Fibroblast of lung (primary cell): ENCODE measurements at regions not wholly inside any gene's neighbourhood (a gene's known extent, or its start where the extent isn't known, plus 50 kb on each side); places are given as distances from the start of the nearest gene placed in this dataset.

Experiments used
- DNase-seq, 2 donors: peaks; one replicate each; pipeline versions ENCODE4 v3.0.0 to v3.0.0-alpha.2; 2010; ENCODE audit warnings: low read depth in 2 of 2
- H2AFZ ChIP-seq: 2 replicates; pipeline ENCODE4 v1.5.1; 2012; ENCODE audit warnings: low read length, control low read depth, inconsistent platforms
- H3K27ac ChIP-seq: 2 replicates; pipeline ENCODE4 v1.5.1; 2011; ENCODE audit warnings: low read length, control low read depth; ENCODE audit not compliant: insufficient read depth
- H3K27me3 ChIP-seq: 2 replicates; pipeline ENCODE4 v1.5.1; 2011; ENCODE audit warnings: mild to moderate bottlenecking, low read length; ENCODE audit not compliant: control insufficient read depth, insufficient read depth
- H3K36me3 ChIP-seq: 2 replicates; pipeline ENCODE4 v1.5.1; 2011; ENCODE audit warnings: low read length; ENCODE audit not compliant: control insufficient read depth, insufficient read depth
- H3K4me1 ChIP-seq: 2 replicates; pipeline ENCODE4 v1.5.1; 2011; ENCODE audit warnings: low read length; ENCODE audit not compliant: control insufficient read depth, insufficient read depth; ENCODE audit errors: extremely low read depth
- H3K4me2 ChIP-seq: 2 replicates; pipeline ENCODE4 v1.5.1; 2011; ENCODE audit warnings: low read length, control low read depth; ENCODE audit not compliant: insufficient read depth; ENCODE audit errors: extremely low read depth
- H3K4me3 ChIP-seq, 4 experiments: fragments of 200-600 bp in 1 of 4; sonication (generic) in 1 of 4; replicated peaks in 1 of 4; 2 replicates each; pipeline ENCODE4 v1.5.1; 2011 to 2016; ENCODE audit warnings: low read length in 4 of 4, low read depth in 3 of 4, mild to moderate bottlenecking in 3 of 4, control low read depth in 2 of 4, inconsistent platforms in 1 of 4, mixed read lengths in 1 of 4; ENCODE audit not compliant: insufficient read depth in 1 of 4; ENCODE audit errors: control extremely low read depth in 1 of 4
- H3K79me2 ChIP-seq: 2 replicates; pipeline ENCODE4 v1.5.1; 2012; ENCODE audit warnings: mild to moderate bottlenecking, low read length, inconsistent platforms; ENCODE audit not compliant: control insufficient read depth, insufficient read depth
- H3K9ac ChIP-seq: 2 replicates; pipeline ENCODE4 v1.5.1; 2011; ENCODE audit warnings: mild to moderate bottlenecking, low read length, control low read depth; ENCODE audit not compliant: insufficient read depth
- H3K9me3 ChIP-seq: 2 replicates; pipeline ENCODE4 v1.5.1; 2012; ENCODE audit warnings: low read depth, low read length; ENCODE audit not compliant: control insufficient read depth, insufficient read depth
- H4K20me1 ChIP-seq: 2 replicates; pipeline ENCODE4 v1.5.1; 2011; ENCODE audit warnings: low read length; ENCODE audit not compliant: control insufficient read depth, insufficient read depth; ENCODE audit errors: extremely low read depth
- EZH2 ChIP-seq: IDR thresholded peaks from 2 replicates; pipeline ENCODE4 v1.5.1; 2012; ENCODE audit warnings: low read length, control low read depth, mild to moderate bottlenecking; ENCODE audit errors: missing control alignments
- TF ChIP-seq, protein P1 (sequence below), 2 donors: IDR thresholded peaks in 1 of 2; conservative IDR thresholded peaks in 1 of 2; 1 replicate in 1 of 2; 2 replicates in 1 of 2; pipeline ENCODE4 v1.5.1; 2011 to 2012; ENCODE audit warnings: low read length in 2 of 2, control low read depth in 1 of 2, inconsistent platforms in 1 of 2, low read depth in 1 of 2, mild to moderate bottlenecking in 1 of 2

DNA sequence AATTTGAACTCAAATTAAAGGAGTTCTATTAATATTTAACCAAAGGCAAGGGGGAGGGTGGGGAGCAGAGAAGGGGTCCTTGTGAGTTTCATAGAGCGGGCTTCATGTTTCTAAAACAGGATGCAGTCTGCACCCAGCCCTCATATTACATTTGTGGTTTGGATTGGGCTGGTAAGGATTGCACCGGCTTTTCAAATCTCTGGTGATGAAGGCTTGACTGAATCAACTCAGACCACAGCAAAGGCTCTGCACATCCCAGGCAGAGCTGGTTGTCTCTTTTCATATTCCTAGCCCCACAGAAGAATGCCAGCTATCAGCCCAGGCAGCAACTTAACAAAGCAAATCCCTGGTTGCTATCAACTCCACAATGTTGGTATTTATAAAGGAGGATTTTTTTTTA, 1221.4 kb downstream of the VRK1 start:
- Histone ChIP-seq H3K36me3 (no peaks in the 10 kb centered on the region), H3K9me3 (no peaks in the 10 kb centered on the region), H3K79me2 (no peaks in the 10 kb centered on the region), H3K4me1 (no peaks in the 10 kb centered on the region), H3K27ac (no peak overlapping the region), H3K9ac (no peak overlapping the region), H2AFZ (no peak overlapping the region), H3K4me2 (no peak overlapping the region), H3K4me3 (no peak overlapping the region), H4K20me1 (no peaks in the 10 kb centered on the region), H3K27me3 (no peaks in the 10 kb centered on the region)
- no peak for DNase-seq
- TF ChIP-seq EZH2: no peak
- TF ChIP-seq, protein P1, sequence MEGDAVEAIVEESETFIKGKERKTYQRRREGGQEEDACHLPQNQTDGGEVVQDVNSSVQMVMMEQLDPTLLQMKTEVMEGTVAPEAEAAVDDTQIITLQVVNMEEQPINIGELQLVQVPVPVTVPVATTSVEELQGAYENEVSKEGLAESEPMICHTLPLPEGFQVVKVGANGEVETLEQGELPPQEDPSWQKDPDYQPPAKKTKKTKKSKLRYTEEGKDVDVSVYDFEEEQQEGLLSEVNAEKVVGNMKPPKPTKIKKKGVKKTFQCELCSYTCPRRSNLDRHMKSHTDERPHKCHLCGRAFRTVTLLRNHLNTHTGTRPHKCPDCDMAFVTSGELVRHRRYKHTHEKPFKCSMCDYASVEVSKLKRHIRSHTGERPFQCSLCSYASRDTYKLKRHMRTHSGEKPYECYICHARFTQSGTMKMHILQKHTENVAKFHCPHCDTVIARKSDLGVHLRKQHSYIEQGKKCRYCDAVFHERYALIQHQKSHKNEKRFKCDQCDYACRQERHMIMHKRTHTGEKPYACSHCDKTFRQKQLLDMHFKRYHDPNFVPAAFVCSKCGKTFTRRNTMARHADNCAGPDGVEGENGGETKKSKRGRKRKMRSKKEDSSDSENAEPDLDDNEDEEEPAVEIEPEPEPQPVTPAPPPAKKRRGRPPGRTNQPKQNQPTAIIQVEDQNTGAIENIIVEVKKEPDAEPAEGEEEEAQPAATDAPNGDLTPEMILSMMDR (conservative IDR thresholded peaks at IDR 0.05 in 1 of 2, IDR thresholded peaks at IDR 0.05 in 1 of 2; ENCODE audit: low read depth in 1 of 2, low read length in 2 of 2): no peak

DNA sequence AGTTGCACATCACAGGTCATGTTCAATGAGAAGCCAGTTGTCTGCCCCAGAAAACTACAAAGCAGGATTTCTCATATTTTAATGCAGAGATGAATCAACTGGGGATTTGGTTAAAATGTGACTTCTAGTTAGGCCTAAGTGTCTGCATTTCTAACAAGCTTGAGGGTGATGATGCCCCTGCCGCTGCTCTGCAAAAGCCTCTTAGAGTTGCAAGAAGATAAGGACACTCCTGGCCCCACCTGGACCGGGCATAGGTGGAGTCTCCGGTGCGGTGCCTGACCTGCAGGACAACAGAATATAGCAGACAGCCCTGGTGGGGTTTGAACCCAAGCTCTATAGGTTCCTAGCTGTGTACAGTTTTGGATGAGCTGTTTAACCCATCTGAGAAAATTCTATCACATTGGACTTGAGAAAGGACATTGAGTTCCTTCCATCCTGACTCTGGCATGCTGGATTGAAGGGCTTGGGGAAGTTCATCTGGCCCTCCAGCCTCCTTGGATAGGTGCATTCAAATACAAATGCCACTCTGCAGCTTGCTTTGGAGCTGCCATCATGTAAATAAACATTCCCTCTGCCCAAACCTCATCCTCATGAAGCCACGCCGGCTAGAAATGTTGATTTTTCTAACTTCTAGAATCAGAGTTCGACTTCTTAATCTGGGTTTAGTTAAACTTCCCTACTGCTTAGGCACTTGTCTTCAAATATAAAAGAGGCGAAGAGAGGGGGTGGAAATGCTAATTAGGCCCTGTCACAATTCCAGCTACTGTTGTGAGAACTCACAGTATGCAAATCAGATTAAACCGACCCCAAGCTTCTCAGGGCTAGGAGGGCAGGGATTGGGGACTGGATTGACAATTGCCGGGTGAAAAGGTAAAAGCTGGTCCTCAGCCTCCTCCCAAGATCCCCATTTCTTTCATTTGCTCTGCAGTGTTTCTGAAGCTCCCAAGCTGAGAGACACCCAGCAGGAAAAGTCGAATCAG, 1225.6 kb downstream of the VRK1 start:
- Histone ChIP-seq H3K4me3 (no peak overlapping the region), H4K20me1 (no peaks in the 10 kb centered on the region), H3K4me2 (no peak overlapping the region), H3K36me3 (no peaks in the 10 kb centered on the region), H3K27me3 (no peaks in the 10 kb centered on the region), H3K9me3 (no peaks in the 10 kb centered on the region), H3K27ac (no peak overlapping the region), H2AFZ (no peak overlapping the region), H3K79me2 (no peaks in the 10 kb centered on the region), H3K4me1 (no peaks in the 10 kb centered on the region), H3K9ac (no peak overlapping the region)
- DNase-seq: no peak
- TF ChIP-seq, protein P1 (conservative IDR thresholded peaks at IDR 0.05 in 1 of 2, IDR thresholded peaks at IDR 0.05 in 1 of 2; ENCODE audit: low read depth in 1 of 2, low read length in 2 of 2): no peak
- no peak for TF ChIP-seq EZH2

DNA sequence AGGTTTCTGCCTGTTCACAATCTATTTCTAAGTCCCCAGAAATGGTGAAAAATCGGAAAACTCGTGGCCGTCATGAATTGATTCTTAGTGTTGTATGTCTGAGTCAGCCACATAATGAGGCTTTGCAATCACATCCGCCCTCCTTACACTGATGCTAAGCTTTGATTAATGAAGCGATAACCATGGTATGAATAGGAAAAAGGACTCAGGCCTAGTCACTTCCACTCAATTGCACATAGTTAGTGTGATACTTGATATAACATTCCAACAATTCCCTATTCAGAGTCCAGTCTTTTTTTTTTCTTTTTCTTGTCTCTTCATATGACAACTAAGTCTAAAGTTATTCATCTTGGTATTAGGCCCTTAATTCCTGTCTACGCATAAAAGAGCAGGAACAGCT, 1231.0 kb downstream of the VRK1 start:
- TF ChIP-seq EZH2: no peak
- TF ChIP-seq, protein P1 (conservative IDR thresholded peaks at IDR 0.05 in 1 of 2, IDR thresholded peaks at IDR 0.05 in 1 of 2; ENCODE audit: low read depth in 1 of 2, low read length in 2 of 2): no peak
- no peak overlapping the region for H2AFZ ChIP-seq

More for the DNA sequence above, 1231.0 kb downstream of the VRK1 start:
- Histone ChIP-seq H3K36me3 (no peaks in the 10 kb centered on the region), H3K4me1 (no peaks in the 10 kb centered on the region), H3K4me3 (no peak overlapping the region), H3K9me3 (no peaks in the 10 kb centered on the region), H3K79me2 (no peaks in the 10 kb centered on the region), H3K9ac (no peak overlapping the region), H3K4me2 (no peak overlapping the region), H3K27ac (no peak overlapping the region), H4K20me1 (no peaks in the 10 kb centered on the region), H3K27me3 (no peaks in the 10 kb centered on the region)
- DNase-seq: peak in 1 of 2 donors; percentile 95
